GM23248 (cell line): ENCODE measurements at regions not wholly inside any gene's neighbourhood (a gene's known extent, or its start where the extent isn't known, plus 50 kb on each side); places are given as distances from the start of the nearest gene placed in this dataset.

ENCODE experiments used
- DNase-seq: peaks from one replicate; pipeline ENCODE4 v3.0.0-alpha.2; 2015
- H2AFZ ChIP-seq: fragments of 200-600 bp; sonication (generic); 2 replicates; pipeline ENCODE4 v1.6.1; 2016; ENCODE audit warnings: antibody characterized with exemption
- H3F3A ChIP-seq: fragments of 200-600 bp; sonication (generic); 2 replicates; pipeline ENCODE4 v1.6.1; 2016; ENCODE audit warnings: mild to moderate bottlenecking, antibody characterized with exemption, mixed run types; ENCODE audit not compliant: insufficient read depth
- H3K27ac ChIP-seq: fragments of 200-600 bp; sonication (generic); 2 replicates; pipeline ENCODE4 v1.5.1; 2016; ENCODE audit warnings: mild to moderate bottlenecking
- H3K27me3 ChIP-seq: fragments of 200-600 bp; sonication (generic); replicated peaks from 2 replicates; pipeline ENCODE4 v1.6.1; 2016; ENCODE audit warnings: mild to moderate bottlenecking; ENCODE audit not compliant: insufficient read depth
- H3K36me3 ChIP-seq: fragments of 200-600 bp; sonication (generic); 2 replicates; pipeline ENCODE4 v1.6.1; 2016; ENCODE audit warnings: low read depth, mild to moderate bottlenecking
- H3K4me1 ChIP-seq: fragments of 200-600 bp; sonication (generic); 2 replicates; pipeline ENCODE4 v1.6.1; 2016; ENCODE audit warnings: mild to moderate bottlenecking; ENCODE audit not compliant: insufficient read depth
- H3K4me2 ChIP-seq: fragments of 200-600 bp; sonication (generic); one replicate; pipeline ENCODE4 v1.6.1; 2016; ENCODE audit warnings: mild to moderate bottlenecking; ENCODE audit not compliant: unreplicated experiment
- H3K4me3 ChIP-seq: fragments of 200-600 bp; sonication (generic); 2 replicates; pipeline ENCODE4 v1.5.1; 2016; ENCODE audit warnings: mild to moderate bottlenecking
- H3K79me2 ChIP-seq: fragments of 200-600 bp; sonication (generic); 2 replicates; pipeline ENCODE4 v1.6.1; 2016; ENCODE audit warnings: mild to moderate bottlenecking; ENCODE audit not compliant: insufficient read depth
- H3K9ac ChIP-seq: fragments of 200-600 bp; sonication (generic); 2 replicates; pipeline ENCODE4 v1.6.1; 2016; ENCODE audit warnings: mild to moderate bottlenecking
- H3K9me2 ChIP-seq: fragments of 200-600 bp; sonication (generic); 2 replicates; pipeline ENCODE4 v1.6.1; 2016; ENCODE audit warnings: mixed run types, mild to moderate bottlenecking, moderate library complexity; ENCODE audit not compliant: insufficient read depth
- H3K9me3 ChIP-seq: fragments of 200-600 bp; sonication (generic); one replicate; pipeline ENCODE4 v1.6.1; 2017; ENCODE audit warnings: low read depth
- H4K20me1 ChIP-seq: fragments of 200-600 bp; sonication (generic); 2 replicates; pipeline ENCODE4 v1.6.0; 2016; ENCODE audit not compliant: insufficient read depth
- EZH2 ChIP-seq: fragments of 200-600 bp; sonication (generic); IDR thresholded peaks from 2 replicates; pipeline ENCODE4 v1.6.1; 2018; ENCODE audit warnings: antibody characterized with exemption, mild to moderate bottlenecking; ENCODE audit not compliant: insufficient read depth, poor library complexity, severe bottlenecking
- EZH2phosphoT487 ChIP-seq: fragments of 200-600 bp; sonication (generic); IDR thresholded peaks from 2 replicates; pipeline ENCODE4 v1.6.1; 2018; ENCODE audit warnings: antibody characterized with exemption, moderate library complexity, mild to moderate bottlenecking, low read depth; ENCODE audit not compliant: insufficient read depth
- WGBS, 2 experiments: methylation state at CpG; one replicate each; pipeline ENCODE4 v1.1.6; 2015 to 2017; ENCODE audit warnings: low lambda C conversion rate in 2 of 2, low coverage in 1 of 2; ENCODE audit errors: missing lambda C conversion rate in 2 of 2; 5-methylcytosine and 5-hydroxymethylcytosine counted together
- in situ Hi-C: fragments of 300-500 bp; cut with MboI; formaldehyde crosslinking; loops from 2 replicates; pipeline ENCODE4 v1.15.0; 2020

DNA sequence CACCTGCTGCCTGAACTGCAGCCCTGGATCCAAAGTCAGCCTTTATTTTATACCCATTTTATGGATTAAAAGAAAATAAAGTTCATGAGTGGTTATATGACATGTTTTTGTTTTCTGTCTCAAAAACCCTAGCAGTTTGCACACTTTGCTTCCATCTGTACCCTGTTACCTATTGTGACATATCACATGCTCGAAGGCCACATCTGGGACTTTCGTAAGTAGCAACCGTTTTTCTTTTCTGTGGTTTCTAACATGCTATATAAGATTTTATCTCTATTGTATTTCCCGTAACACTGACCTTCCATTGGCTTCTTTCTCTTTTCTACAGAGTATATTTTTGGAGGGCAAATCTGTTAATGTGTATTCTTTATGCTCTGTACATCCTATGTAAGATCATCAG, 1007.2 kb downstream of the PCDH9 start:
- 26 to 29% methylated on average over 4 of the region's 4 CpGs for WGBS, 2 experiments
- TF ChIP-seq EZH2phosphoT487 (no peak), EZH2 (no peak)
- Histone ChIP-seq H3K4me2 (no peak overlapping the region), H3K9me3 (no peaks in the 10 kb centered on the region), H3K4me3 (no peak overlapping the region), H3K79me2 (no peaks in the 10 kb centered on the region), H3F3A (no peaks in the 10 kb centered on the region), H3K4me1 (no peaks in the 10 kb centered on the region), H2AFZ (no peak overlapping the region), H3K27me3 (no peaks in the 10 kb centered on the region), H3K36me3 (no peaks in the 10 kb centered on the region), H3K27ac (no peak overlapping the region), H3K9me2 (no peaks in the 10 kb centered on the region), H3K9ac (no peak overlapping the region), H4K20me1 (no peaks in the 10 kb centered on the region)
- in situ Hi-C loops: no loop called here
- no peak for DNase-seq

DNA sequence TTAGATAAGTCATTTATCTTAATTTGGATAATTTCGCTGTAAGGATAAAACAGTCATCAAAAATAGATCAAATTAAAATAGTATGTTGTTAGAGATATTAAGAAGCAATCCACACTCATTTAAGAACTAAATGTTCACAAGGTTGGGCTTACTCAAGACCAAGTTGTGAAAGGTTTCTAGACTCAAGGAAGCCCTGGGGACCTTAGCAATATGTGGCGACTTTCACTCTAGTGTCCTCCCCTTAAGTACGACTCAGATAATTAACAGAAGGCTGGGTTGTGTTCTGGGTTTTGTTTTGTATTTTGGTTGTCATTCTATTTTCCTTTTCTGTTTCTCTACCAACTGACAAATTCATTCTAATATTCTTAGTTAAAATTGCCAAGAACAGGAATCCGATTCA, 1008.0 kb downstream of the PCDH9 start:
- in situ Hi-C loops: no loop called here
- no peaks in the 10 kb centered on the region for H3K79me2 ChIP-seq
- no peak for DNase-seq
- no peaks in the 10 kb centered on the region for H3K36me3 ChIP-seq
- H2AFZ ChIP-seq: no peak overlapping the region
- no peaks in the 10 kb centered on the region for H4K20me1 ChIP-seq
- H3K9me3 ChIP-seq: no peaks in the 10 kb centered on the region
- no peaks in the 10 kb centered on the region for H3K27me3 ChIP-seq
- no peak overlapping the region for H3K9ac ChIP-seq
- no peak for TF ChIP-seq EZH2
- TF ChIP-seq EZH2phosphoT487: no peak
- 22 to 29% methylated on average over 4 of the region's 4 CpGs for WGBS, 2 experiments
- H3F3A ChIP-seq: no peaks in the 10 kb centered on the region
- H3K27ac ChIP-seq: no peak overlapping the region
- no peak overlapping the region for H3K4me3 ChIP-seq
- H3K9me2 ChIP-seq: no peaks in the 10 kb centered on the region
- no peak overlapping the region for H3K4me2 ChIP-seq
- no peaks in the 10 kb centered on the region for H3K4me1 ChIP-seq

DNA sequence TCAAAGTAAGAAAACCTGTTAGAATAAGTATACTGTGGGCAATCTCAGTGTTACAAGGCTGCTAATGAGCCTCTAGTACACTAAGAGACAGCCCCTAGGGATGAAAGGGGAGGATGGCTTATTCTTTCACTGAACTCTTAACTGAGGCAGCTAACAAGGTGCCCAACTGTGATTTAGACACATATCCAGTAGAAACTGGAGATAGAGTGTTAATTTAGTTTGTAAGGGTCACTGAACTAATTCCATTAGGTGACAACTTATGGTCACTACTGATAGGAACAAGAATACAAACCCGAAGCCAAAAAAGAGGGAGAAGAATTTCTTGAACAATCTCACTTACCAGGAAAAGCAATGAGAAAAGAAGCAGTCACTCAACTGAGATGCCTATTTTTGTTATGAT, 1010.6 kb downstream of the PCDH9 start:
- H2AFZ ChIP-seq: no peak overlapping the region
- H3K4me1 ChIP-seq: no peaks in the 10 kb centered on the region
- H3K27me3 ChIP-seq: no peaks in the 10 kb centered on the region
- no peak overlapping the region for H3K4me3 ChIP-seq
- no peak for DNase-seq
- in situ Hi-C loops: no loop called here
- no peak overlapping the region for H3K9ac ChIP-seq
- WGBS, 2 experiments: 0 to 7% methylated on average over 1 of the region's 1 CpG
- no peak for TF ChIP-seq EZH2
- TF ChIP-seq EZH2phosphoT487: no peak
- H3K27ac ChIP-seq: no peak overlapping the region
- no peaks in the 10 kb centered on the region for H3K79me2 ChIP-seq
- no peaks in the 10 kb centered on the region for H3K9me3 ChIP-seq
- H3K36me3 ChIP-seq: no peaks in the 10 kb centered on the region
- no peak overlapping the region for H3K4me2 ChIP-seq
- H3K9me2 ChIP-seq: no peaks in the 10 kb centered on the region
- no peaks in the 10 kb centered on the region for H4K20me1 ChIP-seq
- H3F3A ChIP-seq: no peaks in the 10 kb centered on the region

- Histone ChIP-seq H3K4me1 (no peaks in the 10 kb centered on the region), H3K9ac (no peak overlapping the region), H3K9me2 (no peaks in the 10 kb centered on the region), H3K27me3 (no peaks in the 10 kb centered on the region), H3F3A (no peaks in the 10 kb centered on the region), H3K4me2 (no peak overlapping the region), H4K20me1 (no peaks in the 10 kb centered on the region), H2AFZ (no peak overlapping the region), H3K36me3 (no peaks in the 10 kb centered on the region), H3K9me3 (no peaks in the 10 kb centered on the region), H3K4me3 (no peak overlapping the region), H3K27ac (no peak overlapping the region), H3K79me2 (no peaks in the 10 kb centered on the region)
- TF ChIP-seq EZH2 (no peak), EZH2phosphoT487 (no peak)
- no peak for DNase-seq
- in situ Hi-C loops: no loop called here
These were observed 1011.6 kb downstream of the PCDH9 start for GRCh38 chr13:66218583-66218982.

DNA sequence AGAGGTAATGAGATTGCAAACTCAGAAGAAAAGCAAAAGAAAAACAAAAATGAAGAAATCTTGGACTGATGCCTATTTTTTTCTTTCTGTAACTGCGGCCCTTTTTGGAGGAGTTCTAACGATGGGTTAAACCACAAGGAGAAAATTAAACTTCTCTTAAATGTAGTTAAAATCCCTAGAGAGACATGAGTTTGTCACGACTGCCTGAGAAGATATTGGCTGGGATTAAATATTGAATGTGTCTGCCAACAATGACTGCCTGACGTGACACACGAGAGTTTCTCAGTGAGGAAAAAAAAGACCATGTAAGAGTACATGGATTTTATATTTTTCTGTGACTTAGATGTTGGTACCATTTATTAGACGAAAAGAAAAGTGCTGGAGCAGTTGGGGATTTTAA, 1013.4 kb downstream of the PCDH9 start:
- H3F3A ChIP-seq: no peaks in the 10 kb centered on the region
- in situ Hi-C loops: no loop called here
- H3K4me2 ChIP-seq: no peak overlapping the region
- H3K36me3 ChIP-seq: no peaks in the 10 kb centered on the region
- no peak overlapping the region for H2AFZ ChIP-seq
- TF ChIP-seq EZH2phosphoT487 (no peak), EZH2 (no peak)
- H4K20me1 ChIP-seq: no peaks in the 10 kb centered on the region
- no peak overlapping the region for H3K9ac ChIP-seq
- no peaks in the 10 kb centered on the region for H3K9me3 ChIP-seq
- H3K4me3 ChIP-seq: no peak overlapping the region
- 10% methylated on average over 6 of the region's 6 CpGs for WGBS, 2 experiments
- H3K9me2 ChIP-seq: no peaks in the 10 kb centered on the region
- H3K27ac ChIP-seq: no peak overlapping the region
- no peak for DNase-seq
- H3K4me1 ChIP-seq: no peaks in the 10 kb centered on the region
- no peaks in the 10 kb centered on the region for H3K27me3 ChIP-seq
- H3K79me2 ChIP-seq: no peaks in the 10 kb centered on the region
